Fibroblast of lung (primary cell): ENCODE measurements at regions not wholly inside any gene's neighbourhood (a gene's known extent, or its start where the extent isn't known, plus 50 kb on each side); places are given as distances from the start of the nearest gene placed in this dataset.
"Not testable (repeated sequence)": the region's sequence is repeated elsewhere in the genome, so short reads cannot be mapped to it uniquely, and the experiment has no call there.

ENCODE experiments used
- DNase-seq, 2 donors: peaks; one replicate each; pipeline versions ENCODE4 v3.0.0 to v3.0.0-alpha.2; 2010; ENCODE audit warnings: low read depth in 2 of 2
- H2AFZ ChIP-seq: 2 replicates; pipeline ENCODE4 v1.5.1; 2012; ENCODE audit warnings: low read length, control low read depth, inconsistent platforms
- H3K27ac ChIP-seq: 2 replicates; pipeline ENCODE4 v1.5.1; 2011; ENCODE audit warnings: low read length, control low read depth; ENCODE audit not compliant: insufficient read depth
- H3K27me3 ChIP-seq: 2 replicates; pipeline ENCODE4 v1.5.1; 2011; ENCODE audit warnings: mild to moderate bottlenecking, low read length; ENCODE audit not compliant: control insufficient read depth, insufficient read depth
- H3K36me3 ChIP-seq: 2 replicates; pipeline ENCODE4 v1.5.1; 2011; ENCODE audit warnings: low read length; ENCODE audit not compliant: control insufficient read depth, insufficient read depth
- H3K4me1 ChIP-seq: 2 replicates; pipeline ENCODE4 v1.5.1; 2011; ENCODE audit warnings: low read length; ENCODE audit not compliant: control insufficient read depth, insufficient read depth; ENCODE audit errors: extremely low read depth
- H3K4me2 ChIP-seq: 2 replicates; pipeline ENCODE4 v1.5.1; 2011; ENCODE audit warnings: low read length, control low read depth; ENCODE audit not compliant: insufficient read depth; ENCODE audit errors: extremely low read depth
- H3K4me3 ChIP-seq, 4 experiments: fragments of 200-600 bp in 1 of 4; sonication (generic) in 1 of 4; replicated peaks in 1 of 4; 2 replicates each; pipeline ENCODE4 v1.5.1; 2011 to 2016; ENCODE audit warnings: low read length in 4 of 4, low read depth in 3 of 4, mild to moderate bottlenecking in 3 of 4, control low read depth in 2 of 4, inconsistent platforms in 1 of 4, mixed read lengths in 1 of 4; ENCODE audit not compliant: insufficient read depth in 1 of 4; ENCODE audit errors: control extremely low read depth in 1 of 4
- H3K79me2 ChIP-seq: 2 replicates; pipeline ENCODE4 v1.5.1; 2012; ENCODE audit warnings: mild to moderate bottlenecking, low read length, inconsistent platforms; ENCODE audit not compliant: control insufficient read depth, insufficient read depth
- H3K9ac ChIP-seq: 2 replicates; pipeline ENCODE4 v1.5.1; 2011; ENCODE audit warnings: mild to moderate bottlenecking, low read length, control low read depth; ENCODE audit not compliant: insufficient read depth
- H3K9me3 ChIP-seq: 2 replicates; pipeline ENCODE4 v1.5.1; 2012; ENCODE audit warnings: low read depth, low read length; ENCODE audit not compliant: control insufficient read depth, insufficient read depth
- H4K20me1 ChIP-seq: 2 replicates; pipeline ENCODE4 v1.5.1; 2011; ENCODE audit warnings: low read length; ENCODE audit not compliant: control insufficient read depth, insufficient read depth; ENCODE audit errors: extremely low read depth

- H3K4me3 ChIP-seq, H3K27me3 ChIP-seq, H3K27ac ChIP-seq, H3K4me2 ChIP-seq, H3K79me2 ChIP-seq, H2AFZ ChIP-seq, H3K36me3 ChIP-seq, H3K4me1 ChIP-seq, H3K9me3 ChIP-seq, H3K9ac ChIP-seq, H4K20me1 ChIP-seq, DNase-seq: not testable (repeated sequence)
Measured at GRCh38 chr20:47979361-47980095, 194.2 kb upstream of the SULF2 start.

GRCh38 chr20:47978428-47979120, 193.3 kb upstream of the SULF2 start:
- not testable (repeated sequence) for H3K4me1 ChIP-seq, H3K27ac ChIP-seq, H3K36me3 ChIP-seq, DNase-seq, H3K9me3 ChIP-seq, H2AFZ ChIP-seq, H3K79me2 ChIP-seq, H3K4me2 ChIP-seq, H3K9ac ChIP-seq, H3K4me3 ChIP-seq, H4K20me1 ChIP-seq, H3K27me3 ChIP-seq

GRCh38 chr20:47977789-47978252, 192.5 kb upstream of the SULF2 start:
- not testable (repeated sequence) for H3K4me3 ChIP-seq, H3K27ac ChIP-seq, DNase-seq

GRCh38 chr20:47977017-47977788, 191.9 kb upstream of the SULF2 start:
- not testable (repeated sequence) for H2AFZ ChIP-seq, DNase-seq, H3K9ac ChIP-seq, H3K9me3 ChIP-seq, H3K27me3 ChIP-seq, H4K20me1 ChIP-seq, H3K36me3 ChIP-seq, H3K4me3 ChIP-seq, H3K4me2 ChIP-seq, H3K27ac ChIP-seq, H3K4me1 ChIP-seq, H3K79me2 ChIP-seq

More at GRCh38 chr20:47977789-47978252, 192.5 kb upstream of the SULF2 start:
- not testable (repeated sequence) for H3K4me2 ChIP-seq, H3K27me3 ChIP-seq, H2AFZ ChIP-seq, H3K4me1 ChIP-seq, H3K9me3 ChIP-seq, H3K9ac ChIP-seq, H3K79me2 ChIP-seq, H4K20me1 ChIP-seq, H3K36me3 ChIP-seq
